Esophagus muscularis mucosa (tissue), 3 donors: ENCODE measurements at regions not wholly inside any gene's neighbourhood (a gene's known extent, or its start where the extent isn't known, plus 50 kb on each side); places are given as distances from the start of the nearest gene placed in this dataset.

Source experiments
- CTCF ChIP-seq, 3 experiments: fragments of 200-600 bp in 2 of 3; fragments of 450-650 bp in 1 of 3; sonication (generic) in 2 of 3; IDR thresholded peaks; one replicate each; pipeline ENCODE4 v1.5.1; 2017 to 2019; ENCODE audit warnings: antibody characterized with exemption in 3 of 3, mild to moderate bottlenecking in 2 of 3, moderate library complexity in 1 of 3
- POLR2AphosphoS5 ChIP-seq, 2 donors: sonication (generic); formaldehyde crosslinking; IDR thresholded peaks; one replicate each; pipeline ENCODE4 v1.6.1; 2017; ENCODE audit warnings: antibody characterized with exemption in 2 of 2

DNA sequence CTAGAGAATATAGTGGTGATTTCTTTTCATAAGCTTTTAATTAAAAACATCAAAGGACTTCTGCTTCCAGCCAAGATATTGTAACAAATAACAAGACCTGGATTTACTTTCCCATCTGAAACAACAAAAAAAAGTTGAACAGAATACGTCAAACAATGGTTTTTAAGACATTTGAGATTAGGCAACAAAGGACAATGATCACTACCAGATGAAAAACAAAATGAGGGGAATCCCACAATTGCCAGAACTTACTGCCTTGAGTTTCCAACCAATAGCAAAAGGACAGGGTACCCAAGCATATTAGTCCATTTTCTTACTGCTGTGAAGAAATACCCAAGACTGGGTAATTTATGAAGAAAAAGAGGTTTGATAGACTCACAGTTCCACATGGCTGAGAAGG, 341.4 kb upstream of the INTU start:
- no peak for TF ChIP-seq CTCF (IDR thresholded peaks at IDR 0.05)
- no peak for TF ChIP-seq POLR2AphosphoS5 (IDR thresholded peaks at IDR 0.05)
